ENCODE measurements at regions not wholly inside any gene's neighbourhood (a gene's known extent, or its start where the extent isn't known, plus 50 kb on each side); places are given as distances from the start of the nearest gene placed in this dataset.

DNA sequence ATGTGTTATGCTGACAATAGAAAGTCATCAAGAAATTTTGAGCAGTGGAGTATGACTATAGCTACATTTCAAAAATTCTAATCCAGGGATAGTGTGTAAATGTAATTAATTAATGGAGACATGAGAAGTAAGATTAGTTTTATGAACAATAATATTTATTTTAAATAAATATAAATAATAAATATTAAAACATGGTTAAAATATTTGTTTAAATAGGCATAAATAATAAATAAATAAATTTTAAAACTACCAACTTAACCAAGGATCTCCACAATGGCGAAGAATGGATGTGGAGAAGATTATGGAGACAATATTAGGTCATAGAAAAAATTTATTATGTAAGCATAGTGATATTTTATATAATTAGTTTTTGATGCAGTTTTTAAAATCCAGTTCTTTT is 588.2 kb upstream of the NOVA1 start:
- Histone ChIP-seq H3K27me3 (no peaks in the 10 kb centered on the region), H3K36me3 (no peaks in the 10 kb centered on the region), H3K4me1 (ENCODE audit: low read depth) (no peaks in the 10 kb centered on the region), H3K27ac (no peak overlapping the region), H3K9me3 (ENCODE audit: low read depth) (no peaks in the 10 kb centered on the region), H3K4me3 (no peak overlapping the region)
- TF ChIP-seq, protein P1, sequence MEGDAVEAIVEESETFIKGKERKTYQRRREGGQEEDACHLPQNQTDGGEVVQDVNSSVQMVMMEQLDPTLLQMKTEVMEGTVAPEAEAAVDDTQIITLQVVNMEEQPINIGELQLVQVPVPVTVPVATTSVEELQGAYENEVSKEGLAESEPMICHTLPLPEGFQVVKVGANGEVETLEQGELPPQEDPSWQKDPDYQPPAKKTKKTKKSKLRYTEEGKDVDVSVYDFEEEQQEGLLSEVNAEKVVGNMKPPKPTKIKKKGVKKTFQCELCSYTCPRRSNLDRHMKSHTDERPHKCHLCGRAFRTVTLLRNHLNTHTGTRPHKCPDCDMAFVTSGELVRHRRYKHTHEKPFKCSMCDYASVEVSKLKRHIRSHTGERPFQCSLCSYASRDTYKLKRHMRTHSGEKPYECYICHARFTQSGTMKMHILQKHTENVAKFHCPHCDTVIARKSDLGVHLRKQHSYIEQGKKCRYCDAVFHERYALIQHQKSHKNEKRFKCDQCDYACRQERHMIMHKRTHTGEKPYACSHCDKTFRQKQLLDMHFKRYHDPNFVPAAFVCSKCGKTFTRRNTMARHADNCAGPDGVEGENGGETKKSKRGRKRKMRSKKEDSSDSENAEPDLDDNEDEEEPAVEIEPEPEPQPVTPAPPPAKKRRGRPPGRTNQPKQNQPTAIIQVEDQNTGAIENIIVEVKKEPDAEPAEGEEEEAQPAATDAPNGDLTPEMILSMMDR (IDR thresholded peaks at IDR 0.05; ENCODE audit: low read depth, low read length) = no peak
- DNase-seq (ENCODE audit: low read depth in 1 of 2, low spot score in 1 of 2) = no peak

GRCh38 chr14:27187136-27187535 is 589.3 kb upstream of the NOVA1 start:
- Histone ChIP-seq H3K4me1 (ENCODE audit: low read depth) (no peaks in the 10 kb centered on the region), H3K36me3 (no peaks in the 10 kb centered on the region)
- DNase-seq (ENCODE audit: low read depth in 1 of 2, low spot score in 1 of 2) = no peak

DNA sequence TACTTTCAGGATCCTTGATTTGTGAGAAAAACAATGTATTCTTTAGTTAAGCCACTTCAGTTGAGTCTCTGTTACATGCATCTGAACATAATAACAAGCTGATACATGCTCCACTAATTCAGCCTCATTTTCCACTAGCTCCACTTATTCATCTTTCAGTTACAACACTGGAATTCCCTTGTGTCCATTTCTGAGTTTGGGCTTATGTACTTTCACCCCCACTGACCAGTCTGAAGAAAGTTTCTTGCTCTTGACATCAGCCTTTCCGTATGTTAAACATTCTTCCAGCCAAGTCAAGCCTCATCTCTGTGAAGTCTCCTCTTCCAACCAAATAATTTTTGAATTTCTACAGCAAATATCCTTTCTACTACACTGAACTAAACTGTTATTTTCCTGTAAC is 592.5 kb upstream of the NOVA1 start:
- Histone ChIP-seq H3K4me3 (no peak overlapping the region), H3K9me3 (ENCODE audit: low read depth) (no peaks in the 10 kb centered on the region), H3K27me3 (no peaks in the 10 kb centered on the region), H3K27ac (no peak overlapping the region), H3K36me3 (no peaks in the 10 kb centered on the region), H3K4me1 (ENCODE audit: low read depth) (no peaks in the 10 kb centered on the region)
- TF ChIP-seq, protein P1 (IDR thresholded peaks at IDR 0.05; ENCODE audit: low read depth, low read length) = no peak
- no peak for DNase-seq (ENCODE audit: low read depth in 1 of 2, low spot score in 1 of 2)

More at GRCh38 chr14:27187136-27187535, 589.3 kb upstream of the NOVA1 start:
- TF ChIP-seq, protein P1 (IDR thresholded peaks at IDR 0.05; ENCODE audit: low read depth, low read length) = no peak
- Histone ChIP-seq H3K9me3 (ENCODE audit: low read depth) (no peaks in the 10 kb centered on the region), H3K27ac (no peak overlapping the region), H3K4me3 (no peak overlapping the region), H3K27me3 (no peaks in the 10 kb centered on the region)

DNA sequence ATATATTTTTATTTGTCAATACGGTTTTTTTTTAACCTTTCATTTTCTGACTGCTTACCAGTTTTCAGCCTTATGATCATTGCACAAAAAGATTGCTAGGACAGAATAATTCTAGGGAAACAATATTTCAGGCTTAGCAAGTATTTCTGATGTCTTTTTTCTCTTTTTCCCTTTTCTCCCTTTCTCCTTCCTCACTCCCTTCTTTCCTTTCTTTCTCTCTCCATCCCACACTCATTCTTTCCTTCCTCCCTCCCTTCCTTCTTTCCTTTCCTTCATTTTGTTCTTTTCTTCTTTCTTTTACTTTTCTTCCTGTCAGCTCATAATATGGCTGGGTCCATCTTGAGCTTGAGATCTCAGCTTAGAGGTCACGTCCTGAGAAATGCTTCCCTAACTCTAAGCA is 601.4 kb upstream of the NOVA1 start:
- TF ChIP-seq, protein P1 (IDR thresholded peaks at IDR 0.05; ENCODE audit: low read depth, low read length) = no peak
- no peaks in the 10 kb centered on the region for H3K4me1 ChIP-seq (ENCODE audit: low read depth)
- no peaks in the 10 kb centered on the region for H3K9me3 ChIP-seq (ENCODE audit: low read depth)
- H3K36me3 ChIP-seq = no peaks in the 10 kb centered on the region
- DNase-seq (ENCODE audit: low read depth in 1 of 2, low spot score in 1 of 2) = no peak
- H3K27ac ChIP-seq = no peak overlapping the region
- H3K27me3 ChIP-seq = no peaks in the 10 kb centered on the region
- H3K4me3 ChIP-seq = no peak overlapping the region

DNA sequence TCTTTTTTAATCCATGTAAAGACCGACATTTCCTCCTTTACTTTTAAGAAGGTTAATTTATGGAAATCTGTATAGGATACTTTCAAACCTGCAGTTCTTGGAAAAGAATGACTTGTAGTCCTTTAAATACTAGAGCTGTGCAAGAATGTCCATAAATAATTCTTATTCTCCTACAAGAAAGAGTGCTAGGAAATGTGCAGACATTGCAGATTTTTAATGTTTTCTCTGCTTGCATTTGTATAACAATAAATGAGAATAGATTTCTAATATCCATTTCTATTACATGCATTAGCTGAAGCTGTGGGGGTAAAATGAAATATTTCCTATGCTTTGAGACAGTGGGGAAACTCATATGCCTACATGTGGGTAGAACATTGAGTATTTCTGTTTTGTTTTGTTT is 607.2 kb upstream of the NOVA1 start:
- no peak overlapping the region for H3K4me3 ChIP-seq
- H3K27ac ChIP-seq = no peak overlapping the region
- TF ChIP-seq, protein P1 (IDR thresholded peaks at IDR 0.05; ENCODE audit: low read depth, low read length) = no peak

GRCh38 chr14:27211741-27212140 is 613.9 kb upstream of the NOVA1 start:
- H3K27ac ChIP-seq = no peak overlapping the region
- H3K36me3 ChIP-seq = no peaks in the 10 kb centered on the region
- no peaks in the 10 kb centered on the region for H3K4me1 ChIP-seq (ENCODE audit: low read depth)
- H3K9me3 ChIP-seq (ENCODE audit: low read depth) = no peaks in the 10 kb centered on the region
- DNase-seq (ENCODE audit: low read depth in 1 of 2, low spot score in 1 of 2) = no peak
- H3K4me3 ChIP-seq = no peak overlapping the region
- TF ChIP-seq, protein P1 (IDR thresholded peaks at IDR 0.05; ENCODE audit: low read depth, low read length) = no peak
- no peaks in the 10 kb centered on the region for H3K27me3 ChIP-seq

More for the DNA sequence above, 607.2 kb upstream of the NOVA1 start:
- no peak for DNase-seq (ENCODE audit: low read depth in 1 of 2, low spot score in 1 of 2)
- Histone ChIP-seq H3K4me1 (ENCODE audit: low read depth) (no peaks in the 10 kb centered on the region), H3K9me3 (ENCODE audit: low read depth) (no peaks in the 10 kb centered on the region), H3K27me3 (no peaks in the 10 kb centered on the region), H3K36me3 (no peaks in the 10 kb centered on the region)
